Endothelial cell of umbilical vein (primary cell): ENCODE measurements at regions not wholly inside any gene's neighbourhood (a gene's known extent, or its start where the extent isn't known, plus 50 kb on each side); places are given as distances from the start of the nearest gene placed in this dataset.

ENCODE experiments used
- BruUV-seq: library from RNA; stranded (reverse); fragments of 400-500 nt; replicated peaks from 2 replicates; lab custom pipeline; 2021; lab: Mats Ljungman, UMichigan
- CTCF ChIA-PET: fragments of 300-600, 350-600 bp; sonication (Branson Sonifier 250); formaldehyde crosslinking; loops from one replicate; lab custom pipeline; 2021; ENCODE audit warnings: antibody characterized with exemption, inconsistent platforms; lab: Charles Lee
- POLR2A ChIA-PET: fragments of 300-600, 350-600 bp; sonication (Branson Sonifier 250); formaldehyde crosslinking; loops from one replicate; lab custom pipeline; 2021; ENCODE audit warnings: antibody characterized with exemption, inconsistent platforms; lab: Charles Lee
- DNase-seq: peaks from one replicate; pipeline ENCODE4 v3.0.0-alpha.2; 2011; ENCODE audit warnings: low read depth, low spot score
- FAIRE-seq: peaks from 2 replicates; lab custom pipeline; 2011; peaks lifted over from hg19 to GRCh38; lab: Jason Lieb, UNC
- H2AFZ ChIP-seq: 2 replicates; pipeline ENCODE4 v1.6.0; 2012; ENCODE audit warnings: low read depth, low read length, control low read depth, inconsistent platforms
- H3K27ac ChIP-seq: 2 replicates; pipeline ENCODE4 v1.5.1; 2011; ENCODE audit warnings: low read depth, mild to moderate bottlenecking, control low read depth, low read length, moderate library complexity; ENCODE audit not compliant: insufficient read depth
- H3K27me3 ChIP-seq, 2 experiments: 2 replicates each; pipeline versions ENCODE4 v1.6.0 to v1.6.1; 2011; ENCODE audit warnings: low read length in 2 of 2, mixed read lengths in 1 of 2; ENCODE audit not compliant: control insufficient read depth in 2 of 2, insufficient read depth in 2 of 2
- H3K36me3 ChIP-seq, 2 experiments: 2 replicates in 1 of 2; 3 replicates in 1 of 2; pipeline ENCODE4 v1.5.1; 2011; ENCODE audit warnings: low read length in 2 of 2, mild to moderate bottlenecking in 1 of 2, moderate library complexity in 1 of 2; ENCODE audit not compliant: control insufficient read depth in 2 of 2, insufficient read depth in 2 of 2; ENCODE audit errors: extremely low read depth in 1 of 2
- H3K4me1 ChIP-seq: 3 replicates; pipeline ENCODE4 v1.5.1; 2011; ENCODE audit warnings: mild to moderate bottlenecking, low read length; ENCODE audit not compliant: control insufficient read depth, insufficient read depth; ENCODE audit errors: extremely low read depth
- H3K4me2 ChIP-seq: 2 replicates; pipeline ENCODE4 v1.6.1; 2011; ENCODE audit warnings: low read length, control low read depth, mixed read lengths; ENCODE audit not compliant: insufficient read depth
- H3K4me3 ChIP-seq, 3 experiments: fragments of 200-600 bp in 1 of 3; sonication (generic), shearing (Covaris generic) in 1 of 3; replicated peaks in 1 of 3; 2 replicates each; pipeline ENCODE4 v1.5.1; 2011 to 2016; ENCODE audit warnings: control low read depth in 3 of 3, low read length in 3 of 3, mild to moderate bottlenecking in 2 of 3, inconsistent platforms in 1 of 3, low read depth in 1 of 3, moderate library complexity in 1 of 3; ENCODE audit not compliant: insufficient read depth in 1 of 3
- H3K79me2 ChIP-seq: 2 replicates; pipeline ENCODE4 v1.6.0; 2012; ENCODE audit warnings: low read length, inconsistent platforms; ENCODE audit not compliant: control insufficient read depth, insufficient read depth
- H3K9ac ChIP-seq: replicated peaks from 2 replicates; pipeline ENCODE3; 2011; ENCODE audit warnings: low read length, control low read depth; ENCODE audit not compliant: insufficient read depth; ENCODE audit errors: extremely low read depth
- H3K9me1 ChIP-seq: replicated peaks from 3 replicates; pipeline ENCODE4 v1.6.0; 2011; ENCODE audit warnings: mild to moderate bottlenecking, low read length; ENCODE audit not compliant: control insufficient read depth, insufficient read depth; ENCODE audit errors: extremely low read depth
- H3K9me3 ChIP-seq: replicated peaks from 2 replicates; pipeline ENCODE4 v1.5.1; 2012; ENCODE audit warnings: low read length, inconsistent platforms; ENCODE audit not compliant: control insufficient read depth, insufficient read depth
- H4K20me1 ChIP-seq: replicated peaks from 2 replicates; pipeline ENCODE3; 2011; ENCODE audit warnings: mild to moderate bottlenecking, low read length; ENCODE audit not compliant: control insufficient read depth, insufficient read depth; ENCODE audit errors: extremely low read depth
- EZH2 ChIP-seq: IDR thresholded peaks from 2 replicates; pipeline ENCODE4 v1.6.1; 2012; ENCODE audit warnings: borderline replicate concordance, low read depth, mild to moderate bottlenecking, moderate library complexity, low read length, inconsistent platforms; ENCODE audit not compliant: severe bottlenecking
- FOS ChIP-seq: IDR thresholded peaks from 2 replicates; pipeline ENCODE4 v1.6.1; 2011; ENCODE audit warnings: mild to moderate bottlenecking, low read length, moderate library complexity, borderline replicate concordance; ENCODE audit not compliant: insufficient read depth
- GATA2 ChIP-seq: IDR thresholded peaks from 2 replicates; pipeline ENCODE4 v1.7.0; 2011; ENCODE audit warnings: low read depth, mild to moderate bottlenecking, moderate library complexity, mixed read lengths, low read length; ENCODE audit not compliant: insufficient read length, insufficient read depth
- JUN ChIP-seq: IDR thresholded peaks from 2 replicates; pipeline ENCODE4 v1.6.1; 2011; ENCODE audit warnings: borderline replicate concordance, low read depth; ENCODE audit not compliant: insufficient read length, insufficient read depth
- MAX ChIP-seq: IDR thresholded peaks from 2 replicates; pipeline ENCODE4 v1.6.1; 2011; ENCODE audit not compliant: insufficient read depth, insufficient read length
- POLR2A ChIP-seq: IDR thresholded peaks from 2 replicates; pipeline ENCODE4 v1.6.1; 2012; ENCODE audit warnings: low read depth, mild to moderate bottlenecking, control low read depth, low read length
- dilution Hi-C: fragments of 300-500 bp; cut with MboI; formaldehyde crosslinking; loops from one replicate; pipeline ENCODE4 v1.15.0; 2019; ENCODE audit warnings: low sequenced_read_pairs; ENCODE audit not compliant: extremely low pct_ligation_motif_present
- intact Hi-C: fragments of 100-400 bp; cut with micrococcal nuclease; formaldehyde crosslinking; loops from one replicate; pipeline ENCODE4 v1.10.0; 2022

GRCh38 chr22:47419239-47419638 is 656.8 kb downstream of the TBC1D22A start:
- Histone ChIP-seq H3K4me2 (no peak overlapping the region), H3K4me3 (no peak overlapping the region), H3K79me2 (no peaks in the 10 kb centered on the region), H2AFZ (no peak overlapping the region), H3K9me1 (no peaks in the 10 kb centered on the region), H3K27ac (no peak overlapping the region), H3K9me3 (peaks cover 2% of the 10 kb centered on the region), H4K20me1 (no peaks in the 10 kb centered on the region), H3K36me3 (no peaks in the 10 kb centered on the region), H3K9ac (no peak overlapping the region), H3K27me3 (no peaks in the 10 kb centered on the region), H3K4me1 (no peaks in the 10 kb centered on the region)
- no TSS peak for BruUV-seq
- no peak for DNase-seq
- intact Hi-C loops (no loop called here), dilution Hi-C loops (no loop called here)
- ChIA-PET POLR2A (no interaction called here), CTCF (no interaction called here)
- no peak for TF ChIP-seq POLR2A
- TF ChIP-seq JUN, result no peak
- TF ChIP-seq EZH2, result no peak
- no peak for TF ChIP-seq GATA2
- no peak for TF ChIP-seq MAX
- no peak for TF ChIP-seq FOS
- FAIRE-seq, result no peak

- no peaks in the 10 kb centered on the region for H4K20me1 ChIP-seq
- POLR2A ChIA-PET, result no interaction called here
- no peak overlapping the region for H3K4me3 ChIP-seq
- no peaks in the 10 kb centered on the region for H3K9me1 ChIP-seq
- no peaks in the 10 kb centered on the region for H3K27me3 ChIP-seq
- no TSS peak for BruUV-seq
- H3K4me2 ChIP-seq, result no peak overlapping the region
- dilution Hi-C loops (no loop called here), intact Hi-C loops (no loop called here)
- no peaks in the 10 kb centered on the region for H3K9me3 ChIP-seq
- CTCF ChIA-PET, result no interaction called here
- H3K36me3 ChIP-seq, result no peaks in the 10 kb centered on the region
- no peak overlapping the region for H2AFZ ChIP-seq
- H3K27ac ChIP-seq, result no peak overlapping the region
- H3K4me1 ChIP-seq, result no peaks in the 10 kb centered on the region
- no peaks in the 10 kb centered on the region for H3K79me2 ChIP-seq
- TF ChIP-seq GATA2, result no peak
- no peak for TF ChIP-seq POLR2A
- TF ChIP-seq JUN, result no peak
- no peak for TF ChIP-seq EZH2
- DNase-seq (no peak), FAIRE-seq (no peak)
- H3K9ac ChIP-seq, result no peak overlapping the region
Measured at GRCh38 chr22:47417699-47418098, 655.2 kb downstream of the TBC1D22A start.
